Ishikawa (cell line): ENCODE measurements at regions not wholly inside any gene's neighbourhood (a gene's known extent, or its start where the extent isn't known, plus 50 kb on each side); places are given as distances from the start of the nearest gene placed in this dataset.

Source experiments
- CEBPB ChIP-seq: IDR thresholded peaks from 2 replicates; pipeline ENCODE4 v1.6.1; 2012
- EP300 ChIP-seq: IDR thresholded peaks from 2 replicates; pipeline ENCODE4 v1.6.1; 2012; ENCODE audit warnings: borderline replicate concordance
- TAF1 ChIP-seq: IDR thresholded peaks from 2 replicates; pipeline ENCODE4 v1.6.1; 2012; ENCODE audit warnings: low read depth, mild to moderate bottlenecking
- TCF12 ChIP-seq: IDR thresholded peaks from 2 replicates; pipeline ENCODE4 v1.6.1; 2012; ENCODE audit warnings: low read depth
- TEAD4 ChIP-seq: IDR thresholded peaks from 2 replicates; pipeline ENCODE4 v1.6.1; 2012
- ZBTB7A ChIP-seq: IDR thresholded peaks from 2 replicates; pipeline ENCODE4 v1.6.1; 2012; ENCODE audit warnings: low read depth
- TF ChIP-seq, protein P1 (sequence below): IDR thresholded peaks from 2 replicates; pipeline ENCODE4 v1.6.1; 2012; ENCODE audit warnings: low read depth, mild to moderate bottlenecking
- TF ChIP-seq, protein P2 (sequence below): IDR thresholded peaks from 2 replicates; pipeline ENCODE4 v1.6.1; 2012

DNA sequence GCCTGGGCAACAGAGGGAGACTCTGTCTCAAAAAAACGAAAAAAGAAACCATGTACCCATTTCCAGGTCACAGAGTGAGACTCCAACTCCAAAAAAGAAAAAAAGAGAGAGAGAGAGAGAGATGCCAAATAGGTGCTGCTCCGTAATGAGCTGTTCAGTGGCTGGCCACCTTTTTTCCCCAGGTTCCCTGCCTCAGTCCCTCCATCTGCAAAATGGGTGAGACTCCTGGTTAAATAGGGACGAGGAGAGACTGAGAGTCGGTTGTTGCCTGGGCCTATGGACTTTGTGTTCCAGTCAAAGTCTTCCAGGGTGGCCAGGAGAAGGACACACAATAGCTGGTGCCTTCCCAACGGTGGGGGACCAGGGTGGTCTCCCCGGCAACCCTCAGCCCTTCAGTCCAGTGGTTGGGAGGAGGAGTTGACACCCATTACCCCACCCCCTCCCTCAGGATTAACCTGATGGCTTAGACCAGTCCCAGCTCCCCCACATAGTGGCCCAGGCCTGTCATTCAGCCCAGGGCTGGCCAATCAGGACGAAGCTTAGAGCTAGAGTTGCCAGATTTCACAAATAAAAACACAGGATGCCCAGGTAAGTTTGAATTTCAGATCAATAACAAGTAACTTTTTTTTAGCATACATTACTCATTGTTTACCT, 258.2 kb downstream of the PARN start:
- no peak for TF ChIP-seq CEBPB
- TF ChIP-seq EP300 = no peak
- TF ChIP-seq TAF1 = no peak
- TF ChIP-seq, protein P1, sequence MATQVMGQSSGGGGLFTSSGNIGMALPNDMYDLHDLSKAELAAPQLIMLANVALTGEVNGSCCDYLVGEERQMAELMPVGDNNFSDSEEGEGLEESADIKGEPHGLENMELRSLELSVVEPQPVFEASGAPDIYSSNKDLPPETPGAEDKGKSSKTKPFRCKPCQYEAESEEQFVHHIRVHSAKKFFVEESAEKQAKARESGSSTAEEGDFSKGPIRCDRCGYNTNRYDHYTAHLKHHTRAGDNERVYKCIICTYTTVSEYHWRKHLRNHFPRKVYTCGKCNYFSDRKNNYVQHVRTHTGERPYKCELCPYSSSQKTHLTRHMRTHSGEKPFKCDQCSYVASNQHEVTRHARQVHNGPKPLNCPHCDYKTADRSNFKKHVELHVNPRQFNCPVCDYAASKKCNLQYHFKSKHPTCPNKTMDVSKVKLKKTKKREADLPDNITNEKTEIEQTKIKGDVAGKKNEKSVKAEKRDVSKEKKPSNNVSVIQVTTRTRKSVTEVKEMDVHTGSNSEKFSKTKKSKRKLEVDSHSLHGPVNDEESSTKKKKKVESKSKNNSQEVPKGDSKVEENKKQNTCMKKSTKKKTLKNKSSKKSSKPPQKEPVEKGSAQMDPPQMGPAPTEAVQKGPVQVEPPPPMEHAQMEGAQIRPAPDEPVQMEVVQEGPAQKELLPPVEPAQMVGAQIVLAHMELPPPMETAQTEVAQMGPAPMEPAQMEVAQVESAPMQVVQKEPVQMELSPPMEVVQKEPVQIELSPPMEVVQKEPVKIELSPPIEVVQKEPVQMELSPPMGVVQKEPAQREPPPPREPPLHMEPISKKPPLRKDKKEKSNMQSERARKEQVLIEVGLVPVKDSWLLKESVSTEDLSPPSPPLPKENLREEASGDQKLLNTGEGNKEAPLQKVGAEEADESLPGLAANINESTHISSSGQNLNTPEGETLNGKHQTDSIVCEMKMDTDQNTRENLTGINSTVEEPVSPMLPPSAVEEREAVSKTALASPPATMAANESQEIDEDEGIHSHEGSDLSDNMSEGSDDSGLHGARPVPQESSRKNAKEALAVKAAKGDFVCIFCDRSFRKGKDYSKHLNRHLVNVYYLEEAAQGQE = no peak
- TF ChIP-seq TCF12 = no peak
- no peak for TF ChIP-seq TEAD4
- no peak for TF ChIP-seq ZBTB7A
- TF ChIP-seq, protein P2, sequence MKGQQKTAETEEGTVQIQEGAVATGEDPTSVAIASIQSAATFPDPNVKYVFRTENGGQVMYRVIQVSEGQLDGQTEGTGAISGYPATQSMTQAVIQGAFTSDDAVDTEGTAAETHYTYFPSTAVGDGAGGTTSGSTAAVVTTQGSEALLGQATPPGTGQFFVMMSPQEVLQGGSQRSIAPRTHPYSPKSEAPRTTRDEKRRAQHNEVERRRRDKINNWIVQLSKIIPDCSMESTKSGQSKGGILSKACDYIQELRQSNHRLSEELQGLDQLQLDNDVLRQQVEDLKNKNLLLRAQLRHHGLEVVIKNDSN = no peak
